CD14-positive monocyte (primary cell): ENCODE measurements at regions not wholly inside any gene's neighbourhood (a gene's known extent, or its start where the extent isn't known, plus 50 kb on each side); places are given as distances from the start of the nearest gene placed in this dataset.

ENCODE experiments used
- DNase-seq, 3 donors: peaks; one replicate each; pipeline ENCODE4 v3.0.0-alpha.2; 2011 to 2022
- H2AFZ ChIP-seq: 2 replicates; pipeline ENCODE4 v1.6.0; 2012; ENCODE audit warnings: mild to moderate bottlenecking, low read depth, low read length, inconsistent platforms; ENCODE audit not compliant: insufficient read depth, poor library complexity, severe bottlenecking
- H3K27ac ChIP-seq, 2 donors: 1 replicate in 1 of 2; 2 replicates in 1 of 2; pipeline ENCODE4 v1.5.1; 2012 to 2013; ENCODE audit warnings: low read length in 2 of 2, control low read depth in 1 of 2, inconsistent platforms in 1 of 2, low read depth in 1 of 2, mild to moderate bottlenecking in 1 of 2
- H3K27me3 ChIP-seq, 2 donors: one replicate each; pipeline versions ENCODE4 v1.6.0 to v1.6.1; 2011 to 2013; ENCODE audit warnings: low read length in 2 of 2; ENCODE audit not compliant: control insufficient read depth in 2 of 2, insufficient read depth in 2 of 2
- H3K36me3 ChIP-seq, 2 donors: replicated peaks in 1 of 2; 1 replicate in 1 of 2; 2 replicates in 1 of 2; pipeline versions ENCODE4 v1.5.1 to v1.6.1; 2012 to 2013; ENCODE audit warnings: low read length in 2 of 2, control low read depth in 1 of 2, inconsistent platforms in 1 of 2, mild to moderate bottlenecking in 1 of 2; ENCODE audit not compliant: insufficient read depth in 2 of 2, control insufficient read depth in 1 of 2
- H3K4me1 ChIP-seq, 2 donors: 1 replicate in 1 of 2; 2 replicates in 1 of 2; pipeline versions ENCODE4 v1.5.1 to v1.6.1; 2012 to 2013; ENCODE audit warnings: low read length in 2 of 2, control low read depth in 1 of 2, inconsistent platforms in 1 of 2, mild to moderate bottlenecking in 1 of 2, moderate library complexity in 1 of 2; ENCODE audit not compliant: insufficient read depth in 2 of 2, control insufficient read depth in 1 of 2
- H3K4me2 ChIP-seq: replicated peaks from 2 replicates; pipeline ENCODE3; 2012; ENCODE audit warnings: low read length, moderate library complexity, mild to moderate bottlenecking; ENCODE audit not compliant: poor library complexity, severe bottlenecking; ENCODE audit errors: extremely low read depth
- H3K4me3 ChIP-seq, 3 experiments: fragments of 200-600 bp in 1 of 3; sonication (generic) in 1 of 3; replicated peaks in 1 of 3; 1 replicate in 2 of 3; 2 replicates in 1 of 3; pipeline ENCODE4 v1.5.1; 2011 to 2013; ENCODE audit warnings: low read length in 3 of 3, mild to moderate bottlenecking in 3 of 3, control low read depth in 2 of 3, low read depth in 2 of 3, inconsistent platforms in 1 of 3, moderate library complexity in 1 of 3
- H3K79me2 ChIP-seq: 2 replicates; pipeline ENCODE4 v1.6.0; 2012; ENCODE audit warnings: mild to moderate bottlenecking, control low read depth, inconsistent platforms, low read length, moderate library complexity; ENCODE audit not compliant: insufficient read depth
- H3K9ac ChIP-seq: 2 replicates; pipeline ENCODE4 v1.6.0; 2017; ENCODE audit warnings: low read length, mild to moderate bottlenecking; ENCODE audit not compliant: insufficient read depth, poor library complexity, severe bottlenecking
- H3K9me3 ChIP-seq, 2 donors: replicated peaks in 1 of 2; 1 replicate in 1 of 2; 2 replicates in 1 of 2; pipeline versions ENCODE4 v1.5.1 to v1.6.1; 2012 to 2013; ENCODE audit warnings: low read length in 2 of 2, control low read depth in 1 of 2; ENCODE audit not compliant: control insufficient read depth in 1 of 2, insufficient read depth in 1 of 2
- H4K20me1 ChIP-seq: 2 replicates; pipeline ENCODE4 v1.6.0; 2012; ENCODE audit warnings: mild to moderate bottlenecking, low read length, control low read depth, moderate library complexity; ENCODE audit not compliant: insufficient read depth
- H3K27ac Mint-ChIP-seq, 7 donors: one replicate each; pipeline ENCODE4 v1.8.0; 2020; ENCODE audit warnings: mild to moderate bottlenecking in 7 of 7, mixed read lengths in 7 of 7, moderate library complexity in 6 of 7, inconsistent platforms in 2 of 7
- H3K27me3 Mint-ChIP-seq, 3 donors: one replicate each; pipeline ENCODE4 v1.8.0; 2021 to 2022; ENCODE audit warnings: low read depth in 3 of 3, mild to moderate bottlenecking in 3 of 3, mixed read lengths in 3 of 3, moderate library complexity in 3 of 3, inconsistent platforms in 1 of 3
- H3K36me3 Mint-ChIP-seq, 2 donors: one replicate each; pipeline ENCODE4 v1.8.0; 2020; ENCODE audit warnings: mixed read lengths in 2 of 2, inconsistent platforms in 1 of 2, mild to moderate bottlenecking in 1 of 2
- H3K4me1 Mint-ChIP-seq: one replicate; pipeline ENCODE4 v1.8.0; 2020; ENCODE audit warnings: mild to moderate bottlenecking, mixed read lengths
- H3K4me3 Mint-ChIP-seq, 2 donors: one replicate each; pipeline ENCODE4 v1.8.0; 2020; ENCODE audit warnings: mild to moderate bottlenecking in 2 of 2, mixed read lengths in 2 of 2, moderate library complexity in 1 of 2
- H3K9me3 Mint-ChIP-seq, 7 donors: one replicate each; pipeline ENCODE4 v1.8.0; 2020 to 2022; ENCODE audit warnings: mixed read lengths in 7 of 7, mild to moderate bottlenecking in 6 of 7, moderate library complexity in 6 of 7, inconsistent platforms in 2 of 7
- WGBS: methylation state at CpG from one replicate; pipeline ENCODE4 v1.1.5; 2013; ENCODE audit warnings: missing lambda C conversion rate; ENCODE audit not compliant: insufficient coverage; 5-methylcytosine and 5-hydroxymethylcytosine counted together
- intact Hi-C, 2 donors: fragments of 100-400 bp; cut with micrococcal nuclease; formaldehyde crosslinking; loops; one replicate each; pipeline versions ENCODE4 v1.15.0 to v1.15.1; 2023
- TF ChIP-seq, protein P1 (sequence below): fragments of 200-600 bp; IDR thresholded peaks from one replicate; pipeline ENCODE4 v1.8.0; 2022; ENCODE audit warnings: antibody characterized with exemption, mild to moderate bottlenecking

DNA sequence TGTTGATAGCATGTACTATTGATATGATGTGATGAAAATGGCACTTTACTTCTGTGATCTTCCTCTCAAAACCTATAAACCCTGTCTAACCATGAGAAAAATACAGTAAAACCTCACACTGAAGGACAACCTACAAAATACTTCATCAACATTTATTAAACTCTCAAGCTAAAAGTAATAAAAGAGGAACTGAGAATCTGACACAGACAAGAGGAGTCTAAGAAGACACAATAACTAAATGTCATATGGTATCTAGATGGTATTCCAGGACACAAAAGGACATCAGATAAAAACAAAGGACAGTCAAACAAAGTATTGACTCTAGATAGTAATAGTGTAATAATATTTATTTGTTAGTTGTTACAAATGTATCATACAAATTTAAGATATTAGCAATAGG is 655.3 kb downstream of the SH3BGRL start:
- Histone ChIP-seq H3K79me2 (no peaks in the 10 kb centered on the region), H3K9ac (no peak overlapping the region), H3K4me1 (no peaks in the 10 kb centered on the region), H2AFZ (no peak overlapping the region), H3K36me3 (no peaks in the 10 kb centered on the region), H3K4me2 (no peak overlapping the region), H3K27ac (no peak overlapping the region), H3K4me3 (no peak overlapping the region), H3K9me3 (peaks cover 4 to 7% of the 10 kb centered on the region in 2 donors), H4K20me1 (no peaks in the 10 kb centered on the region), H3K27me3 (no peaks in the 10 kb centered on the region)
- Mint-ChIP-seq H3K4me3 (no peak overlapping the region), H3K36me3 (no peaks in the 10 kb centered on the region), H3K4me1 (no peaks in the 10 kb centered on the region), H3K9me3 (peaks cover 2 to 3% (median 2%) of the 10 kb centered on the region in 7 donors), H3K27me3 (no peaks in the 10 kb centered on the region), H3K27ac (no peak overlapping the region)
- intact Hi-C loops: no loop called here
- no peak for DNase-seq
- TF ChIP-seq, protein P1, sequence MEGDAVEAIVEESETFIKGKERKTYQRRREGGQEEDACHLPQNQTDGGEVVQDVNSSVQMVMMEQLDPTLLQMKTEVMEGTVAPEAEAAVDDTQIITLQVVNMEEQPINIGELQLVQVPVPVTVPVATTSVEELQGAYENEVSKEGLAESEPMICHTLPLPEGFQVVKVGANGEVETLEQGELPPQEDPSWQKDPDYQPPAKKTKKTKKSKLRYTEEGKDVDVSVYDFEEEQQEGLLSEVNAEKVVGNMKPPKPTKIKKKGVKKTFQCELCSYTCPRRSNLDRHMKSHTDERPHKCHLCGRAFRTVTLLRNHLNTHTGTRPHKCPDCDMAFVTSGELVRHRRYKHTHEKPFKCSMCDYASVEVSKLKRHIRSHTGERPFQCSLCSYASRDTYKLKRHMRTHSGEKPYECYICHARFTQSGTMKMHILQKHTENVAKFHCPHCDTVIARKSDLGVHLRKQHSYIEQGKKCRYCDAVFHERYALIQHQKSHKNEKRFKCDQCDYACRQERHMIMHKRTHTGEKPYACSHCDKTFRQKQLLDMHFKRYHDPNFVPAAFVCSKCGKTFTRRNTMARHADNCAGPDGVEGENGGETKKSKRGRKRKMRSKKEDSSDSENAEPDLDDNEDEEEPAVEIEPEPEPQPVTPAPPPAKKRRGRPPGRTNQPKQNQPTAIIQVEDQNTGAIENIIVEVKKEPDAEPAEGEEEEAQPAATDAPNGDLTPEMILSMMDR: no peak

- TF ChIP-seq, protein P1: no peak
- intact Hi-C loops: no loop called here
- peaks cover 4 to 22% (median 8%) of the 10 kb centered on the region in 7 donors for H3K9me3 Mint-ChIP-seq
- no peak overlapping the region for H3K27ac Mint-ChIP-seq
- H3K9ac ChIP-seq: no peak overlapping the region
- H3K36me3 ChIP-seq: no peaks in the 10 kb centered on the region
- no peaks in the 10 kb centered on the region for H3K4me1 Mint-ChIP-seq
- H2AFZ ChIP-seq: no peak overlapping the region
- H3K27me3 Mint-ChIP-seq: no peaks in the 10 kb centered on the region
- no peaks in the 10 kb centered on the region for H3K4me1 ChIP-seq
- WGBS: no CpG with 5 or more reads among the region's 3 CpGs
- no peaks in the 10 kb centered on the region for H3K27me3 ChIP-seq
- peaks cover 26 to 30% of the 10 kb centered on the region in 2 donors for H3K9me3 ChIP-seq
- H3K27ac ChIP-seq: no peak overlapping the region
- H4K20me1 ChIP-seq: no peaks in the 10 kb centered on the region
- no peak for DNase-seq
- no peak overlapping the region for H3K4me3 Mint-ChIP-seq
- no peak overlapping the region for H3K4me2 ChIP-seq
- H3K79me2 ChIP-seq: no peaks in the 10 kb centered on the region
- no peak overlapping the region for H3K4me3 ChIP-seq
- no peaks in the 10 kb centered on the region for H3K36me3 Mint-ChIP-seq
Observed at GRCh38 chrX:81866873-81867272, 665.0 kb downstream of the SH3BGRL start.
